OCI-LY7 (cell line): ENCODE measurements at regions not wholly inside any gene's neighbourhood (a gene's known extent, or its start where the extent isn't known, plus 50 kb on each side); places are given as distances from the start of the nearest gene placed in this dataset.

Experiments
- CTCF ChIP-seq: fragments of 200-600 bp; sonication (generic); conservative IDR thresholded peaks from 2 replicates; pipeline ENCODE4 v1.5.1; 2014; ENCODE audit warnings: mild to moderate bottlenecking, antibody characterized with exemption, low read length, moderate library complexity, mixed read lengths
- EZH2phosphoT487 ChIP-seq: fragments of 200-600 bp; sonication (generic); IDR thresholded peaks from 2 replicates; pipeline ENCODE4 v1.6.1; 2018; ENCODE audit warnings: low read depth, borderline replicate concordance, mild to moderate bottlenecking, mixed run types, antibody characterized with exemption, low read length, moderate library complexity, mixed read lengths

- TF ChIP-seq CTCF = 0 out of 2 replicates have a peak, but pooled peaks have one; percentile 13
- TF ChIP-seq EZH2phosphoT487 = no peak
Measured at GRCh38 chr1:29698033-29698432, 461.7 kb downstream of the PTPRU start.
